Transverse colon (tissue), 3 donors: ENCODE measurements at regions not wholly inside any gene's neighbourhood (a gene's known extent, or its start where the extent isn't known, plus 50 kb on each side); places are given as distances from the start of the nearest gene placed in this dataset.

ENCODE experiments used
- CTCF ChIP-seq, 5 experiments: fragments of 200-600 bp in 3 of 5; fragments of 450-650 bp in 2 of 5; sonication (generic) in 3 of 5; IDR thresholded peaks; 1 replicate in 2 of 5; 2 replicates in 3 of 5; pipeline ENCODE4 v1.5.1; 2016 to 2017; ENCODE audit warnings: antibody characterized with exemption in 5 of 5, inconsistent platforms in 3 of 5, mild to moderate bottlenecking in 2 of 5, moderate library complexity in 1 of 5
- POLR2A ChIP-seq: fragments of 450-650 bp; IDR thresholded peaks from one replicate; pipeline ENCODE4 v1.6.1; 2016; ENCODE audit warnings: antibody characterized with exemption, mild to moderate bottlenecking, moderate library complexity

- TF ChIP-seq CTCF (IDR thresholded peaks at IDR 0.05): no peak
- no peak for TF ChIP-seq POLR2A
Measured at GRCh38 chr20:24166123-24166381, 177.5 kb upstream of the GGTLC1 start.
